Lower leg skin (tissue), 3 donors: ENCODE measurements at regions not wholly inside any gene's neighbourhood (a gene's known extent, or its start where the extent isn't known, plus 50 kb on each side); places are given as distances from the start of the nearest gene placed in this dataset.

Experiments
- POLR2A ChIP-seq, 2 donors: fragments of 450-650 bp; IDR thresholded peaks; one replicate each; pipeline ENCODE4 v1.6.1; 2016 to 2017; ENCODE audit warnings: antibody characterized with exemption in 2 of 2, mild to moderate bottlenecking in 1 of 2, moderate library complexity in 1 of 2
- TF ChIP-seq, protein P1 (sequence below), 3 donors: fragments of 450-650 bp; IDR thresholded peaks; one replicate each; pipeline ENCODE4 v1.5.1; 2016; ENCODE audit warnings: antibody characterized with exemption in 3 of 3, mild to moderate bottlenecking in 3 of 3, moderate library complexity in 2 of 3

DNA sequence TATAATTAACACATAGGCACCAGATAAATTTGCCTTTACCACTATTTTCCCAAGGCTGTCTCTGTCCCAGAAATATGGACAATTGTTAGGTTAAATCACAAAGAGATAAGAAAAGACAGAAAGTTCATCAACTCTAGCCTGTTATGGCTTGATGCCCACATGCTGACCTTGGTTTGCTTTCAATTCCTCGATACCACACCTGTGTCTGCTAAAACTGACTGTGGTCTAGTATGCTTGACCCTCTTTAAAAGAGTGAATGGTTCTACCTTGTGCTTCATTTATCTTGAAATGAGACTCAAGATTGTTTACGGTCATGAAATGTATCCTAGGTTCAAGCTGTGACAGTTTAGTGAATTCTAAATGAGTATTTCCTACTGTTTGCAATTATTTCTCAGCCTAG, 909.0 kb upstream of the LRRTM1 start:
- TF ChIP-seq, protein P1, sequence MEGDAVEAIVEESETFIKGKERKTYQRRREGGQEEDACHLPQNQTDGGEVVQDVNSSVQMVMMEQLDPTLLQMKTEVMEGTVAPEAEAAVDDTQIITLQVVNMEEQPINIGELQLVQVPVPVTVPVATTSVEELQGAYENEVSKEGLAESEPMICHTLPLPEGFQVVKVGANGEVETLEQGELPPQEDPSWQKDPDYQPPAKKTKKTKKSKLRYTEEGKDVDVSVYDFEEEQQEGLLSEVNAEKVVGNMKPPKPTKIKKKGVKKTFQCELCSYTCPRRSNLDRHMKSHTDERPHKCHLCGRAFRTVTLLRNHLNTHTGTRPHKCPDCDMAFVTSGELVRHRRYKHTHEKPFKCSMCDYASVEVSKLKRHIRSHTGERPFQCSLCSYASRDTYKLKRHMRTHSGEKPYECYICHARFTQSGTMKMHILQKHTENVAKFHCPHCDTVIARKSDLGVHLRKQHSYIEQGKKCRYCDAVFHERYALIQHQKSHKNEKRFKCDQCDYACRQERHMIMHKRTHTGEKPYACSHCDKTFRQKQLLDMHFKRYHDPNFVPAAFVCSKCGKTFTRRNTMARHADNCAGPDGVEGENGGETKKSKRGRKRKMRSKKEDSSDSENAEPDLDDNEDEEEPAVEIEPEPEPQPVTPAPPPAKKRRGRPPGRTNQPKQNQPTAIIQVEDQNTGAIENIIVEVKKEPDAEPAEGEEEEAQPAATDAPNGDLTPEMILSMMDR (IDR thresholded peaks at IDR 0.05): no peak
- TF ChIP-seq POLR2A (IDR thresholded peaks at IDR 0.05): no peak
